ENCODE measurements at regions not wholly inside any gene's neighbourhood (a gene's known extent, or its start where the extent isn't known, plus 50 kb on each side); places are given as distances from the start of the nearest gene placed in this dataset.

DNA sequence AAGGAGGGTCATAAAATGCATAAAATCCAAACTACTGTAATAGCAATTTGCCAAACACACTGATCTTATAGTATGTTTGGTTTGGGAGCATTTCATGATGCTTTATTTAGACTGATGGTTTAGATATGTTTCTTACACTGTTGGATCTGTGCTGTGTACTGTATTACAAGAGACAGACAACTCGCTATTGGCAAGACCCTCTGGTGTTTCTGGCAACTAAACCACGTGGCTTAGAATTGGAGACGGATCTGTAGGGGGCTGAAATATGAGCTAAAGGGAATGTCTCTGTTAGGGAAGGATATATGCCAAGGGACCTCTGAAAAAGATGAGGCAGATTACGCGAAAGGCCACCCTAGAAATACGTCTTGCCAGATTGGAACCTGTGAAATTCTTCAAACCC lies 208.7 kb downstream of the BARX2 start:
- no peak for DNase-seq (ENCODE audit: low read depth, low spot score)
- in situ Hi-C loops (cut with HindIII; ENCODE audit: low pct_unique_long_range_greater_than_20kb, low sequenced_read_pairs) = no loop called here

DNA sequence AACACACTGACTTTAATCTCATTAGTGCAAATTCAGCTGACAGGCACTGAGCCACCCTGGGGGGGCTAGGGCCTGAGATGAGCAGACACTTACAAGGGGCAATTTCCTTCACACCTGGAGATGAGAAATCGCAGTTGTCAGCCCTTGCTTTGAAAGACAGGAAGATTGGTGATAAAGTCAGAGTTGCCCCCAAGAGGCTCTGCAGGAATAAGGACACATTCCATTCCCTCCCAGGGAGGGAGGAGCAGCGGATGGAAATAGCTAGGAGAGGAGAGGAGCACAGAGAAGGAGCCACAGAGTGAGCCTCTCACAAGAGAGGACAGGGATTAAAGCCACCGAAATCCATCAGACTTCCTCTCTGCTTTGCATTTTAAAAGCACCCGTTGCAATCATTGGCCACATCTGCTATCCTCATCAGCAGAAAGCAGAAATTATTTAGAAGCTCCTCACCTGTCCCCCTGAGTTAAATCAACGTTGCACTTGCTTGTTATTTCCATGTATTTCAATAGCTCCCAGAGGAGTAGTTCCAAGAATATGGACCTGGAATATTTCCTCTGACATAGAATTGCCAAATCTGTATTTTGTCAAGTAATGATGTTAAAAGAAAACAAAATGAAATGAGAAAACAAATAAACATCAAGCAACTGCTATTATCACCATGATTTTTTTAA lies 213.7 kb downstream of the BARX2 start:
- no peak for DNase-seq (ENCODE audit: low read depth, low spot score)
- in situ Hi-C loops (cut with HindIII; ENCODE audit: low pct_unique_long_range_greater_than_20kb, low sequenced_read_pairs) = no loop called here

- in situ Hi-C loops (cut with HindIII; ENCODE audit: low pct_unique_long_range_greater_than_20kb, low sequenced_read_pairs) = no loop called here
- no peak for DNase-seq (ENCODE audit: low read depth, low spot score)
Observed at GRCh38 chr11:129590030-129590752, 214.5 kb downstream of the BARX2 start.

- DNase-seq (ENCODE audit: low read depth, low spot score) = no peak
- in situ Hi-C loops (cut with HindIII; ENCODE audit: low pct_unique_long_range_greater_than_20kb, low sequenced_read_pairs) = no loop called here
Observed at GRCh38 chr11:129590753-129591475, 215.3 kb downstream of the BARX2 start.

DNA sequence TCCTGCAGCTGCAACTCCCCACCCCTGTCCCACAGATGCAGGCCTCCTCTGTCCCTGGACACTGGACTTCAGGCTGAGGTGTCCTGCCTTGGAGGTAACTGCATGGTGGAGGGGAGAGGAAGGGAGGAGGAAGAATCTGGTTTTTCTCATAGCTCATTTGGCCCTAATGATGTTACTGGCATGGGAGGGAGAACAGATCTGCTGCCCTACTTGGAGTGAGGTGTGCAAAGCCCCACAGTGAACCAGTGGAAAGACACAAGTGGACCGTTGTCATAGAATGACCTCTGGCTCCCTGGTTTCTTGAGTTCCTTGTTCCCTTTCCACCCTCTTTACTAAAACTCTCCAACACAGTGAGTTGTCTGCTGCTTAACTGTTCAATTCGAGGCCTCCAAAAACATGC lies 215.9 kb downstream of the BARX2 start:
- in situ Hi-C loops (cut with HindIII; ENCODE audit: low pct_unique_long_range_greater_than_20kb, low sequenced_read_pairs) = no loop called here
- DNase-seq (ENCODE audit: low read depth, low spot score) = no peak

DNA sequence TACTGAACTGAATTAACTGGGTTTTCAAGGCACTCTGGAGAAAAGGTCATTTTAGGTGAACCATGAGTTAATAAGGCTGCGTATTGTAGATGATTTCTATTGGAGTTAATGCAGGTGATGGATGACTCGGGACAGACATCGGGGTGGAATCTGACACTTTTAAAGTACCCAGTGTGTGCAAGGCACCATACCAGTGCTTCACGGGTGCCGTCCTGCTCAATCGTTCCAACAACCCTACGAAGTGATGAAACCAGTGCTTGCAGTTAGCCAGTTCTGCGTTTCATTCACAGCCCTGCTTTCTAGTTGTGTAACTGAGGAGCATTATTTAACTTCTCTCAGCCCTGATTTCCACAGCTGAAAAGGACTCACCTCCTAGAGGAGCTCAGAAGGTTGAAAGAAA lies 216.5 kb downstream of the BARX2 start:
- no peak for DNase-seq (ENCODE audit: low read depth, low spot score)
- in situ Hi-C loops (cut with HindIII; ENCODE audit: low pct_unique_long_range_greater_than_20kb, low sequenced_read_pairs) = no loop called here

DNA sequence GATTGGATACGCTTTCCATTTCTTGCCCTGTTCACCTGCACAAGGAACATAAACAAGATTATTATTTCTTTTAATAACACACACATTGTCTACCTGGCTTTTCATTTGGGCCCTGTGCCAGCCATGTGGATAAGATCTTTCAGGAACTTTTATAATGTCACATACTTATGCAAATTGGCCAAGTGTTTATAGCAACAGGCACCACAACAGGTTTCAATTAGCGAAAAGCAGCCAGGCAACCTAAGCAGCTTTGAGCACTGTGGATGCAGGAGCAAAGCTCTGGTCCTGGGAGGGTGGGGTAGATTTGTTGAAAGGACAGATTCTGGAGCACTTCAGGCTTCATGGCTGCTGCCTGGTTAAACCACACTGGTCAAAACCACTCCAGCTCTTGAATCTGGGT lies 217.4 kb downstream of the BARX2 start:
- no peak for DNase-seq (ENCODE audit: low read depth, low spot score)
- in situ Hi-C loops (cut with HindIII; ENCODE audit: low pct_unique_long_range_greater_than_20kb, low sequenced_read_pairs) = no loop called here

DNA sequence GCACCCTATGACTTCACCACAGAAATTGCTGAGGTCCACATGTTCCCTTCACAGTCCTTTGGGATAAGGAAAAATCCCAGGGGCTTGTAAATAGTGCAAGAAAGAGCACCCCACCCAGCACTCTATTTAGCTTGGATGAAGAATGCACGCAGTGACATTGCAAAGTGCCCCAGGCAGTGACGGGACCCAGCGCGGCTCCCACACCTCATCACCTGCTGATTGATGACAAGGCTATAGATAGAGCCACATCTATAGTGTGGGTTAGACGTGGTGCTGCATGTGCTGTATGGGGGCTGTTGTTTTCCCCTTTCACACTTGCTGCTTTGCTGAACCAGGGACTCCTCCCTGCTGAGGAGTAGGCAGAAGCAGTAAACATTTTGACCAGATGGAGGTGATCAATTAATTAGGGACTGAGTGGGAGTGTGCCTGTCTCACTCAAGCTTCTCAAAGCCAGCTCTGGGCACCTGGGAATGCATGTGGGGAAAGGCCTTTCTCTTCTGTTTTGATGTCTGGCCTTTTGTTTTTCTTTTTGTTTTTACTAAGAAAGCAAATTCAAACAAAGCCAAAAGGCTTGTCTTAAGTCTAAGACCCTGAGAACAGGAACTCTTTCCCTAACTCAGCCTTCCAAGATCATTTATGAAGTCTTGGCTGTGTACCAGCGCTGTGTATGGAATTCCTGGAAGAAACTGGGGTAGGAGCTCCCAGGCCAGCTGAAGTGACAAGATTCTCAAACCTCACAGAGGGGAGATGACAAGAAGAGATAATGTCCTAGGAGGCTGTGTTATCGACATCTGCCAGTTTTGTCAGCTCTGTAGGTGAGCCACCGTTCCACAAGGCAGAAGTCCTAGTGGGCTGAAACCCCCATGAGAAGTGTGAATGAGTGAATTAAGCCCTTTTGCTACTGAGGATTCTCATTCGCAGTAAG lies 219.7 kb downstream of the BARX2 start:
- in situ Hi-C loops (cut with HindIII; ENCODE audit: low pct_unique_long_range_greater_than_20kb, low sequenced_read_pairs) = no loop called here
- DNase-seq (ENCODE audit: low read depth, low spot score) = no peak

DNA sequence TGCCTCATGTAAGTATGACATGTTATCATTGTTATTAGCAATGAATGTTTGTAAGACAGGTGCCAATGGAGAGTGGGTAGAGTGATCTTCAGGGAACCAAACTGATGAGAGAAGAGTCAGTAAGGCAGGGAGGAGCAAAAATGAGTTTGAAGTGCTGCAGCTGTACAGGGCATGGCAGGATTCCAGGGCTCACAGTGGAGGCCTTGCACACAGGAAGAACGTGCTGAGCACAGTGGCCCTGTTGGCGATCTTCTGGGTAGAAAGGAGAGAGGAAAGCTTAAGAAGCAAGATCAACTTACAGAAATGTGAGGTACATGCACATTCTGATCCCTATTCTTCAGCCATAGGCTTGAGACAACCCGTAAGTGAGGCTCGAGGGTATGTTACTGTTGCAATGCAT lies 219.3 kb upstream of the TMEM45B start:
- in situ Hi-C loops (cut with HindIII; ENCODE audit: low pct_unique_long_range_greater_than_20kb, low sequenced_read_pairs) = no loop called here
- no peak for DNase-seq (ENCODE audit: low read depth, low spot score)

GRCh38 chr11:129598378-129598777 lies 217.3 kb upstream of the TMEM45B start:
- in situ Hi-C loops (cut with HindIII; ENCODE audit: low pct_unique_long_range_greater_than_20kb, low sequenced_read_pairs) = no loop called here
- no peak for DNase-seq (ENCODE audit: low read depth, low spot score)

- in situ Hi-C loops (cut with HindIII; ENCODE audit: low pct_unique_long_range_greater_than_20kb, low sequenced_read_pairs) = no loop called here
- no peak for DNase-seq (ENCODE audit: low read depth, low spot score)
Observed at GRCh38 chr11:129605815-129606214, 209.8 kb upstream of the TMEM45B start.

- in situ Hi-C loops (cut with HindIII; ENCODE audit: low pct_unique_long_range_greater_than_20kb, low sequenced_read_pairs) = no loop called here
- no peak for DNase-seq (ENCODE audit: low read depth, low spot score)
Observed at GRCh38 chr11:129608711-129609110, 206.9 kb upstream of the TMEM45B start.

DNA sequence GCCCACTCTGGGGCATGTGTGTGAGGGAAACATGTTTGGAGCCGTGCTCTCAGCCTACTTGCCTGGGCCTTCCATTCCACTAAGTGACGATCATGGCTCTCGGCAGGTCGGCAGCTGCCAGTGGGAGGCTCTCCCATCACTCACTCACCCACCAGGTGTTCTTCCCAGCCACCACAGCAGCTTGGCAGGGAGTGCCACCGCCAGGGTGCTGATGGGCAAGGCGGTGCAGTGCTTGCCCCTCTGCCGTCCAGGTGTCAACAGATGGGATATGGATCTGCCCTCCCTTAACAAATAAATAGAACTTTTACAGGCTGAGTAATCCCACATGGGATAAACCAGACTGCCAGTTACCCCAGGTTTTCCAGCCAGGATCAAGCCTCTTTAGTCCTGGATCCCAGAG lies 205.5 kb upstream of the TMEM45B start:
- DNase-seq (ENCODE audit: low read depth, low spot score) = no peak
- in situ Hi-C loops (cut with HindIII; ENCODE audit: low pct_unique_long_range_greater_than_20kb, low sequenced_read_pairs) = no loop called here

DNA sequence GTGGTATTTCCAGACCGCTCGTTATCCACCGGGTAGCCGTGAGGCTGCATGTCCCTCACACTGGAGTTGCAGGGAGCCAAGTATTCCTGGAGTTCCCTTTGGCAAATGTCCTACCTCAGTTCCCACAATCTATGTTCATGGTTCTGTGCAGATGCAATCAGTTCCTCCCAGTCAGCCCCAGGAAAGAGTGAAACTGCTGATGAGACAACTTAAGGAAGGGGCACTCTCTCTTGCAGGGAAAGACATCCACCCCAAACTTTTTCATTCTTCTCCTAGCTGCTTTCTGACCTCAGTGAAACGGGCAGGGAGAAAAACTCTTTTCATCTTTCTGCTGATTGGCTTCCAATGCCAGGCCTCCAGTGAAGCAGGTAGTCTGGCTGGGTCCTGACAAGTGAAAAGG lies 205.1 kb upstream of the TMEM45B start:
- no peak for DNase-seq (ENCODE audit: low read depth, low spot score)
- in situ Hi-C loops (cut with HindIII; ENCODE audit: low pct_unique_long_range_greater_than_20kb, low sequenced_read_pairs) = no loop called here

DNA sequence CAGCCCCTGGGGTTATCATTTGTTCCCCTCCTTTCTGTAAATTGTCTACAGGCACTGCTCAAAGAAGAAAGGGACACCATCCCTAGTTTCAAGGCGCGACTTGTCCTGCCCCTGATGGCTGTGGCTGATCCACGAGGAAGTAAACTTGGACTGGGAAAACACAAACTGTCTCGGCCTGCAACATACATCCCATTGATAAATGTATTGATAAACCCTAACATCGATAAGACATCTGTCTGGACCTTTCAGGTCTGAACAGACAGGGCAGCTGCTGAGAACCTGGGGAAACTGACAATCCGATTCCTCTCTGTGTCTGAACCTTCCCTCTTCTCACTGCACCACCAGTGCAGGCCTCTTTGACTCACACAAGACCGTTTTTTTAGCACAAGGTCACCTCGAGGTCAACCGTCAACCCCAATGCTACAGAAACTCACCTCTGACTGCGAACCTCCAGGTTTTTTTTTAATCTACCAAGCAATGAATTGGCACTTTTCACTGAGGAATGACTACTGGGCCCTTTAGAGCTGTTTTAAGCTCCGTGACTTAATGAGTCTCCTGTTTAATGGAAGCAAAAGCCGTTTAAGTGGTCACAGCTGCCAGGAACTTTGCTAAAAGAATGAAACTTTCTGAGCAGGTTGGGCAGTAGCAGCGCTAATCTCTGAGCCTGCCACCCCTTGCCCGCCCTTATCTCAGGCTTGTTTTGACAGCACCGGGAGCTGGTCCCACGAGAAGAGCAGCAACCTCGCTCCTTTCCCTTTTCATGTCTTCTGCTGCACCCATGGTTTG lies 203.8 kb upstream of the TMEM45B start:
- in situ Hi-C loops (cut with HindIII; ENCODE audit: low pct_unique_long_range_greater_than_20kb, low sequenced_read_pairs) = no loop called here
- DNase-seq (ENCODE audit: low read depth, low spot score) = no peak

DNA sequence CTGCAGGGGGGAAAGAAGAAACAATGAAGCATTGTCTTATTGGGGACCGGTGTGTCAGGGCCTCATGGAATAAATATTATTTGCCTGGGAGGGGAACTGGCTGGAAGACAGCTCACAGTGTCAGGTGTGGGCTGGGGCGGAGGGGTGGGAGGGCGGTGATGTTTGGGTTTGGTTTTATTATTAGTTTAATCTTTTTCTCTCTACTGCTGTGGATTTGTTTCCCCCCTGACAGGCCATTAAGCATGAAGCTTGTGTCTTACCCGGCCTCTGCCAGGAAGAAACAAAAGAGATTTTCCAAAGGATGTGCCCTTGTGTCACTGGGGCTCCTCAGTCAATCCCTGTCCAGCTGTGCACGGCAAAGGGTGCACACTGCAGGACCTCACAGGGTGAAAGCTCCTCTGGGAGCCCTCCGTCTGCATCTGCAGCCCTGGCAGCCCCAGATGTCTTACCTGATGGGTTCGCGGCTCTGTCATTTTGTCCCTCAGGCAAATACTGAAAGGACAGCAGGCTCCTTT lies 203.1 kb upstream of the TMEM45B start:
- in situ Hi-C loops (cut with HindIII; ENCODE audit: low pct_unique_long_range_greater_than_20kb, low sequenced_read_pairs) = no loop called here

GRCh38 chr11:129613071-129613470 lies 202.6 kb upstream of the TMEM45B start:
- in situ Hi-C loops (cut with HindIII; ENCODE audit: low pct_unique_long_range_greater_than_20kb, low sequenced_read_pairs) = no loop called here
- DNase-seq (ENCODE audit: low read depth, low spot score) = no peak

More for the DNA sequence above, 203.1 kb upstream of the TMEM45B start:
- no peak for DNase-seq (ENCODE audit: low read depth, low spot score)

All from SK-MEL-5 (cell line).